Keratinocyte (primary cell): ENCODE measurements at regions not wholly inside any gene's neighbourhood (a gene's known extent, or its start where the extent isn't known, plus 50 kb on each side); places are given as distances from the start of the nearest gene placed in this dataset.

Source experiments
- EZH2 ChIP-seq: IDR thresholded peaks from one replicate; pipeline ENCODE4 v1.6.1; 2012; ENCODE audit warnings: inconsistent platforms, mild to moderate bottlenecking, low read length, moderate library complexity
- TF ChIP-seq, protein P1 (sequence below), 3 experiments: IDR thresholded peaks in 1 of 3; conservative IDR thresholded peaks in 1 of 3; optimal IDR thresholded peaks in 1 of 3; 2 replicates in 2 of 3; 3 replicates in 1 of 3; pipeline versions ENCODE3 to v1.5.1; 2011; ENCODE audit warnings: low read length in 3 of 3, mild to moderate bottlenecking in 3 of 3, moderate library complexity in 2 of 3, control low read depth in 1 of 3, inconsistent platforms in 1 of 3; ENCODE audit not compliant: insufficient read depth in 2 of 3; ENCODE audit errors: extremely low read depth in 1 of 3

DNA sequence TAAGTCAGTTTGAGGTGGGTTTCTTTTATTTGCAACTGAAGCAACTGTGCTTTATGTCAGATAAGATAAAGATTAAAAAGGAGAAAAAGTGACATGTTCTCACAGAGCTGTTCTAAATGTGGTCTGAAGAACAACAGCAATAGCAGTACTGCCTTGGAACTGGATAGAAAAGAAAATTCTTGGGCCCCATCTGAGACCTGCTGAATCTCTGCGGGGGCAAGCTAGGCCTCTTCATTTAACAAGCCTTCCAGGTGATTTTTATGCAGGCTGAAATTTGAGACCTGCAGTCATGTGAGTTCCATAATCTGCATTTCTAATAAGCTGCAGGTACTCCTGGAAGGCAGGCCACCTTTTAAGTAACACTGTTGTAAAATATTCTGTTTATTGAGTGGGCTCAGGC, 91.4 kb upstream of the CTSC start:
- TF ChIP-seq EZH2 = no peak
- TF ChIP-seq, protein P1, sequence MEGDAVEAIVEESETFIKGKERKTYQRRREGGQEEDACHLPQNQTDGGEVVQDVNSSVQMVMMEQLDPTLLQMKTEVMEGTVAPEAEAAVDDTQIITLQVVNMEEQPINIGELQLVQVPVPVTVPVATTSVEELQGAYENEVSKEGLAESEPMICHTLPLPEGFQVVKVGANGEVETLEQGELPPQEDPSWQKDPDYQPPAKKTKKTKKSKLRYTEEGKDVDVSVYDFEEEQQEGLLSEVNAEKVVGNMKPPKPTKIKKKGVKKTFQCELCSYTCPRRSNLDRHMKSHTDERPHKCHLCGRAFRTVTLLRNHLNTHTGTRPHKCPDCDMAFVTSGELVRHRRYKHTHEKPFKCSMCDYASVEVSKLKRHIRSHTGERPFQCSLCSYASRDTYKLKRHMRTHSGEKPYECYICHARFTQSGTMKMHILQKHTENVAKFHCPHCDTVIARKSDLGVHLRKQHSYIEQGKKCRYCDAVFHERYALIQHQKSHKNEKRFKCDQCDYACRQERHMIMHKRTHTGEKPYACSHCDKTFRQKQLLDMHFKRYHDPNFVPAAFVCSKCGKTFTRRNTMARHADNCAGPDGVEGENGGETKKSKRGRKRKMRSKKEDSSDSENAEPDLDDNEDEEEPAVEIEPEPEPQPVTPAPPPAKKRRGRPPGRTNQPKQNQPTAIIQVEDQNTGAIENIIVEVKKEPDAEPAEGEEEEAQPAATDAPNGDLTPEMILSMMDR (optimal IDR thresholded peaks at IDR 0.05 in 1 of 3, IDR thresholded peaks at IDR 0.05 in 1 of 3, conservative IDR thresholded peaks at IDR 0.05 in 1 of 3; ENCODE audit: extremely low read depth in 1 of 3, insufficient read depth in 2 of 3, low read length in 3 of 3) = no peak
